BJ (cell line): ENCODE measurements at regions not wholly inside any gene's neighbourhood (a gene's known extent, or its start where the extent isn't known, plus 50 kb on each side); places are given as distances from the start of the nearest gene placed in this dataset. TPM values are rescaled to one million over a fixed set of nuclear protein-coding genes. Genes with fewer than 3 reads are reported as not detected.

Experiments
- CTCF ChIA-PET: fragments of 350-600 bp; formaldehyde crosslinking; extraction: SDS; loops from one replicate; lab custom pipeline; 2021; ENCODE audit warnings: antibody characterized with exemption, inconsistent platforms; lab: Yijun Ruan, JAX
- POLR2A ChIA-PET: fragments of 300-600 bp; sonication (Branson Sonifier 250); formaldehyde crosslinking; extraction: SDS; loops from one replicate; lab custom pipeline; 2021; ENCODE audit warnings: antibody characterized with exemption; lab: Charles Lee
- DNase-seq: peaks from one replicate; pipeline ENCODE4 v3.0.0-alpha.2; 2011; ENCODE audit warnings: low read depth
- H3K27me3 ChIP-seq: 2 replicates; pipeline ENCODE4 v1.6.0; 2011; ENCODE audit warnings: low read length; ENCODE audit not compliant: control insufficient read depth, insufficient read depth
- H3K36me3 ChIP-seq: 2 replicates; pipeline ENCODE4 v1.5.1; 2011; ENCODE audit warnings: low read length; ENCODE audit not compliant: control insufficient read depth, insufficient read depth
- H3K4me3 ChIP-seq: 2 replicates; pipeline ENCODE4 v1.5.1; 2011; ENCODE audit warnings: low read depth, mild to moderate bottlenecking, control low read depth, low read length
- small RNA-seq: library from RNA; depleted of rRNA; stranded (forward); fragments of <200 nt; gene quantifications from one replicate; pipeline ENCODE3, GENCODE V24; 2012; ENCODE audit warnings: low replicate concordance, low read depth; ENCODE audit not compliant: insufficient read length
- TF ChIP-seq, protein P1 (sequence below): IDR thresholded peaks from 2 replicates; pipeline ENCODE4 v1.5.1; 2011; ENCODE audit warnings: low read depth, mild to moderate bottlenecking, control low read depth, inconsistent platforms, low read length, moderate library complexity; ENCODE audit not compliant: insufficient read depth

DNA sequence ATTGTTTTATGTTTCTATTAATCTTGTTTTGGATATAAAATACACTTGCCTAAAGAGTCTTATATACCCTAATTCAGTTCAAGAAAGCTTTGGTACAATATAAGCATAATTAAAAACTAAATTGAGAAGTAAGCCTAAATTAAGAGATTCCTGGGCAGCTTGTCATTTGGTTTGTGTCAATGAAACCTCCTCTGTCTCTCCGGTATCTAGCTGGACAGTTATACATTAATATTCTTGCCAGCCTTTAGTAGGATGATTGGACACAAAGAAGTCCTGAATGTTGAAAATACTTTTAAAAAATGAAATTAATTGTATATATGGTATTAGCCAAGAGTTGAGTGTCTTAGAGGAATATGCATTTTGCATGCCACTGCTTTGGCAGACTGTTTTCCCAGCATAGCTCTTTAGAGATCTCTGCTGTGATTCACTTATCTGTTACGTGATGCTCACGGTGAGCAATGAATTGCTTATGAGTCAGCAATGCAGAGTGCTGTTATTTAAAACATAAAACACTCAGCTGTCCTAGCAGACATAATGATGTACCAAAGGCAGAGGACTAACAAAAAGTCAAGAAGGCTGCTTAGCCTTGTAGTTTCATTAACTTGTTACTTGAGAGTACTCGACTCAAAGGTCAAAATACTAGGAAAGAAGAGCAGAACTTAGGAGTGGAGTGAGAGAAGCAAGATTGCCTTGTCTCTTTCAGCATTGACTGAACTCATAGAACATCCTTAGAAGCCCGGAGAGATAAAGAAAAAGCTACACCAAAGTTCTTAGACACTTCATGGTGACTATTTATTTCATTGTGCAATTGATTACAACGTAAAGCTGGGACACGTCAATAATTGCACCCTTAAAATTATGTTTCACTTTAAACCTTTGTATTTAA lies 1296.1 kb upstream of the PCDH7 start:
- POLR2A ChIA-PET: interaction anchor here (0.6 kb wide), 1 partner anchor 62 kb away, joined by 3 read pairs; no protein-coding TSS in a partner anchor
- Histone ChIP-seq H3K27me3 (no peaks in the 10 kb centered on the region), H3K36me3 (no peaks in the 10 kb centered on the region), H3K4me3 (no peak overlapping the region)
- TF ChIP-seq, protein P1, sequence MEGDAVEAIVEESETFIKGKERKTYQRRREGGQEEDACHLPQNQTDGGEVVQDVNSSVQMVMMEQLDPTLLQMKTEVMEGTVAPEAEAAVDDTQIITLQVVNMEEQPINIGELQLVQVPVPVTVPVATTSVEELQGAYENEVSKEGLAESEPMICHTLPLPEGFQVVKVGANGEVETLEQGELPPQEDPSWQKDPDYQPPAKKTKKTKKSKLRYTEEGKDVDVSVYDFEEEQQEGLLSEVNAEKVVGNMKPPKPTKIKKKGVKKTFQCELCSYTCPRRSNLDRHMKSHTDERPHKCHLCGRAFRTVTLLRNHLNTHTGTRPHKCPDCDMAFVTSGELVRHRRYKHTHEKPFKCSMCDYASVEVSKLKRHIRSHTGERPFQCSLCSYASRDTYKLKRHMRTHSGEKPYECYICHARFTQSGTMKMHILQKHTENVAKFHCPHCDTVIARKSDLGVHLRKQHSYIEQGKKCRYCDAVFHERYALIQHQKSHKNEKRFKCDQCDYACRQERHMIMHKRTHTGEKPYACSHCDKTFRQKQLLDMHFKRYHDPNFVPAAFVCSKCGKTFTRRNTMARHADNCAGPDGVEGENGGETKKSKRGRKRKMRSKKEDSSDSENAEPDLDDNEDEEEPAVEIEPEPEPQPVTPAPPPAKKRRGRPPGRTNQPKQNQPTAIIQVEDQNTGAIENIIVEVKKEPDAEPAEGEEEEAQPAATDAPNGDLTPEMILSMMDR: no peak
- DNase-seq: peak; percentile 46
- CTCF ChIA-PET: interaction anchor here (1.0 kb wide), 1 partner anchor 9 kb away, joined by 3 read pairs; no protein-coding TSS in a partner anchor

DNA sequence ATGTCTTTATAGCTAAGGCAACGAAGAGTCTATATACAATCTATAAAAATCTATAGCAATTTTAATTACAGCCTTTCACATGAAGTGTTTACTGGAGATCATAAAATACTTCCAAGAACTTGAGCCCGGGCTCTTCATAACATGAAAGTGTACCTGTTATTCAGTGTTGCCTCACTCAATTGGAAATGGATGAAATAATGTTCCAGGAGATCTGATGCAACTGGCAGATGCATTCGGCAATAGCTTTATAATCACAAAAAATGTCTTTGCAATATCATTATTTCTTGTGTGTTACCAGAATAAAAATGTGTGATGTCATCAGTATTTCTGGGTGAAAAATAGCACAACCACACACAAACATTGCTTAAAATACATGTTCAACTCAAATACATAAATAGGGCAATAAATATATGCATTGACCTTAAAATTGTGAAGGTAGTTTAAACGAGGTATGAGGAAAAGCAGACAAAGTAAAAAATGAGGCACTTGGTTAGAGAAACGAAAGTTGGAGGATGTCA lies 1266.8 kb upstream of the PCDH7 start:
- no peak overlapping the region for H3K4me3 ChIP-seq
- no peak for DNase-seq
- H3K36me3 ChIP-seq: no peaks in the 10 kb centered on the region
- TF ChIP-seq, protein P1: no peak
- H3K27me3 ChIP-seq: no peaks in the 10 kb centered on the region
- CTCF ChIA-PET: no interaction called here
- POLR2A ChIA-PET: no interaction called here

DNA sequence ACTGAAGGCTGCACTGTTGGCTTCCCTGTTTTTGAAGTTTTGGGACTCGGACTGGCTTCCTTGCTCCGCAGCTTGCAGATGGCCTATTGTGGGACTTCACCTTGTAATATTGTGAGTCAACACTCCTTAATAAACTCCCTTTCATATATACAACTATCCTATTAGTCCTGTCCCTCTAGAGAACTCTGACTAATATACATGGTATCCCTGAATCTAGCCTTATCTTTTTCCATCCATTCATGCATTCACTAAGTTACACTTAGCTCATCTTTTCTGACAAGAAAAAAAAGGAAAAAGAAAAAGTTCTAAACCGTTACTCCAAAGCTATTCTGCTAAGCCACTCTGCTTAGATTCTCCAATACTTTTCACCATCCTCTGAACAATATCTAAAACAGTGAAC lies 1260.2 kb upstream of the PCDH7 start:
- Histone ChIP-seq H3K27me3 (no peaks in the 10 kb centered on the region), H3K4me3 (no peak overlapping the region), H3K36me3 (no peaks in the 10 kb centered on the region)
- ChIA-PET POLR2A (no interaction called here), CTCF (no interaction called here)
- TF ChIP-seq, protein P1: no peak
- no peak for DNase-seq

DNA sequence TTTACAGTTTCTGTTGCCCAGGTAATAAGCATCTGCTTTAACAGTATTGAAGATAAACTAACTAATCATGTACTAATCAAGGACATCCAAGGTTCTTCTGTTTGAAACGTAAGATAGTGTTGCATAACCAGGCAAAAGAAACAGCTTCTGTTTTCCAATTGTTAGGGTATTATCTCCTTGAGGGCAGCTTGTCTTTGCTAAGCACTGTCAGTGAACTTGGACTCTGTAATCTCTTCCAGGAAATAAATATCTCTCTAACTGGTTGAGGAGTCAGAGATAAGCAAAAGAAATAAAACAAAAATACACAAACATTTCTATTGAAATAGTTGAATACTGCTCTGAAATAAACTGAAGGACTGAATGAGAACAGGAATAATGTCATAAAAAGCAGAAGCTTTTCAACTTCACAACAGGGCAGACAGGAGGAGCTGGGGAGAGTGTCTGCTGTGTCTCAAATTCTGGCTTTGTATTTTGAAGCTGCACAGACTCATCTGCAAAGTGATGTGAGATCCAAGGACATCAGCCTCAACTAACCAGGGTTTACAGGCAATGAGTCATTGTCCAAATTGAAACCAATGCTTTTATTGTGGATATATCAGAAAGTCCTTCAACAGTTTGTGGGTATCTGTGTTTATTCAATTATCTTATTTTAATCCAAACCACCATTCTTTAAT lies 1253.0 kb upstream of the PCDH7 start:
- ChIA-PET CTCF (no interaction called here), POLR2A (no interaction called here)
- no peaks in the 10 kb centered on the region for H3K27me3 ChIP-seq
- DNase-seq: no peak
- TF ChIP-seq, protein P1: no peak
- no peaks in the 10 kb centered on the region for H3K36me3 ChIP-seq
- H3K4me3 ChIP-seq: no peak overlapping the region

Small RNAs in the stretch of these regions (small RNA-seq; reads per million reads assigned to genes)
- gene RF00019 (not detected), gene RN7SL101P (not detected)
